DMS 273 (cell line): ENCODE measurements at regions not wholly inside any gene's neighbourhood (a gene's known extent, or its start where the extent isn't known, plus 50 kb on each side); places are given as distances from the start of the nearest gene placed in this dataset.
"Not testable (repeated sequence)": the region's sequence is repeated elsewhere in the genome, so short reads cannot be mapped to it uniquely, and the experiment has no call there.

Source experiments
- DNase-seq: peaks from one replicate; lab custom pipeline; 2025; ENCODE audit not compliant: unreplicated experiment; lab: John Stamatoyannopoulos, UW

DNA sequence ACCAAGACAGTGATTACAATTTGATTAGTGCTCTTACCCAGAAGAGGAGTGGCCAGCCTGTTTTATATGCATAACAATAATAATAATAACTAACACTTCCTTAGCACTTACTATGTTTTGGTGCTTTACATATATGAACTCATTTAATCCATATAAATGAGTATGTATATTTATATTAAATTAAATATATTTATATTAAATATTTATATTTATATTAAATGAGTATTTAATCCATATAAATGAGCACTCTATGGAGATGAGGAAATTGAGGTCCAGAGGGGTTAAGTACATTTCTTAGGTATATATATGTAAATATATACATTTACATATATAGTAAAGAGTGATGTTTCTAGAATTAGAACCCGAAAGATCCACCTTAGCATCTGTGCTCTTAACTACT lies 673.9 kb upstream of the ACVR2A start:
- no peak for DNase-seq

DNA sequence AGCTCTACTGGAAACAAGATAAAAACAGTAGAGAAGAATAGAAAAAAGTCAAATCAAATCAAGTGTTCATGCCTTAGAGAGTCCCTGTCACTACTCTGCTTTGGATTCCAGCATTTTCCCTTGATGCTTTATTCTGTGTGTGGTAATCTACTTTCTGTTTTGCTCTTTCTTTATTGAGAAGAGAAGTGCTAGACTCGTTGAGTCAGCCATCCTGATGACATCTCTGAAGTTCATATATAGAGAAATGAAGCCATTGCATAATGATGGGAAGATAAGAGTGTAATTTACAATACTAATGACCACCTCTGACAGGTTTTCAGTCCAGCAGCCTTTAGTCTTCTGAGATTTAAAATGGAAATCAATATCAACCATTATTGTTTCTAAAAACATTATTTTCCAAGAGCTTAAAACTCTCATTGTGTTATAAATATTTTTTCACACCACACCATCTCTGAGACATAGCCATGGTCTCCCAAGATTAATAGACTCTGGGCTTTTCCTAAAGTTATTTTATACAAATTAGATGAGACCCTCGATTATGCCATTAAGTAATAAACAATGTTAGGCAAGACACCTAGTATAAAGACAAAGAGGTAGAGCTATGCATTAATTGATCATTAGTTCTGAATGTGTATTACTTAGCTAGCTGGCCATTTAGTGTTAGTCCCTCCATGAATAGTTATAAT lies 679.0 kb upstream of the ACVR2A start:
- no peak for DNase-seq

DNA sequence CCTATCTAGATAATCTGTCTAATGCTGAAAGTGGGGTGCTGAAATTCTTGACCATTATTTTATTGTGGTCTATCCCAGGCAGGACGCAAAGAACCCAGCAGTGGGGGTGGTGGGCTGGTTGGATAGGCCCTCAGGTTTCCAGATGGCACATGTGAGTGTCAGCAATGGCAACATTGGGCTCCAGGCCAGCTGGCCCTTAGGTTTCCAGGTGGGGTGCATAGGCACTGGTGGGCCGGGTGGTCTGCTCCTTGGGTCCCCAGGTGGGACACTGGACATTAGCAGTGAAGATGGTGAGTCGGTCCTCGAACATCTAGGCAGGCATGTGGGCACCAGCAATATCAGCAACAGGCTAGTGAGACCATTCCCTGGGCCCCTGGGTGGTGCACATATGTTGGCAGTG lies 680.3 kb upstream of the ACVR2A start:
- DNase-seq = no peak

DNA sequence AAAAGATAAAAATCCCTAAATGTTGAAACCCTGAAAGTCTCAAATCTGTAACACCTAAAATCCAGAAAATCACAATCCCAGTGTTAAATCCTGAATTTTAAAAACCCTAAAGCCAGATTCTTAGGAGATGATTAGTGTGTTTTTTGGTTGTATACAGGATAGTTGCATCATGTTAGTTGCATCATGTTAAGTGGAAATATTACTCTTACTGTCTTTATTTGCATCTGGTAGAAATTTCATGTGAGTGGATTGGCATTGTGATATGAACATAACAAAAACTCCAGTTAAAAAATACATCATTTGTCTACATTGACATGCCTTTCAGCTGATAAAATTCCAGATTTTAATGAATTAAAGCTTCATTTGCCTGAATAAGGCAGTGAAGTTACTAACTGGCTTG lies 683.1 kb upstream of the ACVR2A start:
- DNase-seq = no peak

DNA sequence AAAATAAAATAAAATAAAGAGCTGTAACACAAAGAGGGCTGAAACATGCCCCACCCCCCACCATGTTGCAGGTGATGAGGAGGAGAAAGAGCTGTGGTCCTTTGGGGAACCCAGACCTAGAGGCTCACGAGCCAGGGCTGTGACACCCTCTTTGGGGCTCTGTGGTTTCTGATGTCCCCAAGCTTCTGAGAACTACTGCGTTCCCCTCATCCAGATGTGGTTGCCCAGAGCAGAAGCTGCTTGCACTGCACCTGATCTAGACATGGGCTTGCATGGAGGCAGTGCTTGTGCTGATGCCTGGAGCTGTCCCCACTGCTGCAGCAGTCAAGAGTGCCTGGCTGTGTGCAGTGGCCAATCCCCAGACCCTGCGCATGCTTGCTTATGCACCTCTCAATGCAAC lies 687.9 kb upstream of the ACVR2A start:
- no peak for DNase-seq

DNA sequence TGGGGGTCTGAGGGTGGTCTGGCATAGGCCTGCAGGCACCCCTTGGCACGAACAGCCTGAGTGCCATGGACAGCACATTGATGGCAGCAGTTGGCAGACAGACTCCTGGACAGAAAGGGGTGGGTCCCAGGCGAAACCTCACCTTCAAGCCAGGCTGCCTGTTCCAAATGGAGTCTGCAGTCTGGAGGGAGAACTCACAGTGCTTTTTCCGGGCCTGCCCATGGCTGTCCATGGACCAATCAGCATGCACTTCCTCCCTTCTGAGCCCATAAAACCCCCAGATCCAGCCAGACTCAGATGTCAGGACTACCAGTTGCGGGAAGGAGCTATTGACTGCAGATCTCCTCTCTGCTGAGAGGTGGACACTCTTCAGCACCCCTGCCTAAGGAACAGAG lies 694.6 kb upstream of the ACVR2A start:
- no peak for DNase-seq

DNA sequence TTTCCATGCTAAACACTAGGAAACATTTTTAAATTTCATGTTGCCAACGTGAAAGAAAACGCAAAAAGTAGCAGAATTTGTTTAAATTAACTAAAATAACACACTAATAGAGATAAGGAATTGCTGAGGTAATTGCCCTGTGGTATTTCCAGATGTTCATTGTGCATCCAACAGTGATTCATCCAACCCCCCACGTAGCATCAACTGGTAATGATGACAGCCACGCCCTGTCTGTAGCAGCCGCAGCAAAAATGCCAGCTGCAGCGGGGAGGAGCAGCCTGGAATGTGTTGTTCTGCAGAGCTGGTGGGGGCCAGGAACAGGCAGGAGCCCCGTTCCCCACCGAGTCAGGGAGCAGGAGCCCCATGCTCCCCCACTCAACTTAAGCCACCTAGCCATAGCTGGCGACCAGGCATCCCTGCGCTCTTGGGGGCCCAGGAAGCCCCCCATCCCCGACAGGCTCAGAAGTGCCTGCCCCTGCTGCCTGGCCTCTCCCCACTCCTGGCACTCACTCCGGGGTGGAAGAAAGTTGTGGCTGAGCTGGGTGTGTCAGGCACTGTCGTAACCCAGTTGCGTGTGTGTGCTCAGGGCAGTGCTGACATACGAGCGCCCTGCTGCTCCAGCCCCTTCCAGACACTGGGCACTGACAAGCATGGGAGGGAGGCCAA lies 695.1 kb upstream of the ACVR2A start:
- peak; percentile 9 for DNase-seq

DNA sequence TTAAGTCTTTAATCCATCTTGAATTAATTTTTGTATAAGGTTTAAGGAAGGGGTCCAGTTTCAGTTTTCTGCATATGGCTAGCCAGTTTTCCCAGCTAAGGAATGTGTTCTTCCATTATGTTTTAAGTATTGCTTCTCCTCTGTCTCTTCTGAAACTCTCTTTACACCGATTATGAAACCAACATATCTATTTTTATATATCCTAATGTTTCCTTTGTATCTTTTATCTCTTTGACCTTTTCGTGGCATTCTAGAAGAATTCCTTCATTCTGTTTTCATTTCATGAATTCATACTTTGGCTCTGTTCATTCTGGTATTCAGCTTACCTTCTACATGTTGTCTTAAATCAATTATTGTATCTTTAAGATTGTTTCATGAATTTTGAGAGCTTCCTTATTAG lies 697.0 kb upstream of the ACVR2A start:
- DNase-seq = no peak

DNA sequence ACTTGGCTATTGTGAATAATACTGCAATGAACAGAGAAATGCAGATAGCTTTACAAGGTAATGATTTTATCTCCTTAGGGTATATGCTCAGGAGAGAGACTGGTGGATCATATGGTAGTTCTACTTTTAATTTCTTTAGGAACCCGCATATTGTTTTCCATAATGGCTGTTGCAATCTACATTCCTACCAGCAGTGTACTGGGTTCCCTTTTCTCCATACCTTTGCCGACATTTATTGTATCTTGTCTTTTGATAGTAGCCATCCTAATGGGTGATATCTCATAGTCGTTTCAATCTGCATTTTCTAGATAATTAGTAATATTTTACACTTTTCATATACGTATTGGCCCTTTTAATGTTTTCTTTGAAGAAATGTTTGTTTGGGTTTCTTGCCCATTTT lies 702.9 kb upstream of the ACVR2A start:
- DNase-seq = no peak

DNA sequence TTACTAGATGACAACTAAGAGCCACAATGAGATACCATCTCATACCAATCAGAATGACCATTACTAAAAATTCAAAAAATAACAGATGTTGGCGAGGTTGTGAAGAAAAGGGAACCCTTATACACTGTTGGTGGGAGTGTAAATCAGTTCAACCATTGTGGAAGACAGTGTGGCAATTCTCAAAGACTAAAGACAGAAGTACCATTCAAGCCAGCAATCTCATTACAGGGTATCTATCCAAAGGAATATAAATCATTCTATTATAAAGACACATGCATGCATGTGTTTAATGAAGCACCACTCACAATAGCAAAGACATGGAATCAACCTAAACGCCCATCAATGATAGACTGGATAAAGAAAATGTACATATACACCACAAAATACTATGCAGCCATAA lies 705.1 kb upstream of the ACVR2A start:
- not testable (repeated sequence) for DNase-seq

DNA sequence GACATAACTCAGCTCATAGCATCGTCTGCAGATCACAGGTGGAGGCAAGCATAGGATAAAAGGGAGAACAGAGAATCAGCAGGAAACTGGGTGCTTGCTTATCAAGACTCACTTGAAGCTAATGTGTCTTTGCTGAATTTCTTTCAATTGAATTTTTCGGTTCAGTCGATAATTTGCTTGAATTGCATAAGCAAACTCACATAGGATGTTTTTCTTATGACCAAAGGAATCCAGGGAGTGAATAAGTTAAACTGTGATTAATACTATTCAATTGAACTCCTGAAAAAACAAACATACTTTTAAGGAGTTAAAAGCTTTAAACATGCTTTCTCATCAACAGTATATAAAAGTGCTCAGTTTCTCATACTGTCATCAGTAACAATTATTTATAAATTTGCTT lies 707.1 kb upstream of the ACVR2A start:
- no peak for DNase-seq

DNA sequence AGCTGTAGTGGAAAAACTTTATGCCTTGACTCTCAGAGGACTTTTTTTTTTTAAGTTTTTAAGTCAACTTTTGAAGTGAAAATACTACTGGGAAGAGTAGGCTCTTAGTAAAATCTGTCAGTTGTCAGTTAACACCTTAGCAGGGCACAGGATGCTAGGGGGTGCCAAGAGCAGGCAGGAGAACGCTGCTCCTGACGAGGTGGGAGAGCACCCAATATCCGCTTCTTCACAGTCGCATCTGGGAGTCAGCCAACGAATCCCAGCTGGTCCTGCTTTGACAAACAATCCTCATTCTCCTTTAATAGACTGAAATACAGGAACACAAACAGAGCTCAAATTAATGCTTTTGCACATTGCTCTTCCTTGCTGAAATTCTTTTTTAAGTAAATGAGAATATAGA lies 709.5 kb upstream of the ACVR2A start:
- DNase-seq = peak; percentile 25

DNA sequence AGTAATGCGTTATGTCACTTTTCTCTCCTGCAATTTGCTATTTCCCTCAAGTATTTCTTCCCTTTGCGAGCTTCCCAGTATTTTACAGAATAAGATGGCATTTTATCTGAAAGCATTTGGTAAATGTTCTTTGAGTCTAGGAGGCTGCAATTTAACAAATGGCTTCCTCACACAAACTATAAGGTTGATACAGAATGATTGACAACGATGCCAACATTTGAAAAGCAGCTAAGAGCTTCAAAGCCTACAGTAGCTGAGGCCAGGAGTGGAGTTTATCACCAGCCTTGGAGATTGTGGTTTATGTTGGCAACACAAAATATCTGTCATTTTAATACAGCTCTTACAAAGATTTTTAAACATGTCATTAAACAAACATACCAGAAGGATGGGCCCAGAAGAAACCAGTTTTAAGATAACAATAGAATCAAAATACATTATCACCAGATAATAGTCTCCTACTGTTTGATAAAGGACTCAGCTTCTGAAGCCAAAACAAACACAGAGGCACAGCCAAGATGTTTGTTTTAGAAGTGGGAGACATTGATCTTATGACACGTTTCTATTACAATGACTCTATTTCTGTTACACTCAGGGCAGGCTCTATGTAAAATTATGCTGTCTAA lies 711.4 kb upstream of the ACVR2A start:
- no peak for DNase-seq

DNA sequence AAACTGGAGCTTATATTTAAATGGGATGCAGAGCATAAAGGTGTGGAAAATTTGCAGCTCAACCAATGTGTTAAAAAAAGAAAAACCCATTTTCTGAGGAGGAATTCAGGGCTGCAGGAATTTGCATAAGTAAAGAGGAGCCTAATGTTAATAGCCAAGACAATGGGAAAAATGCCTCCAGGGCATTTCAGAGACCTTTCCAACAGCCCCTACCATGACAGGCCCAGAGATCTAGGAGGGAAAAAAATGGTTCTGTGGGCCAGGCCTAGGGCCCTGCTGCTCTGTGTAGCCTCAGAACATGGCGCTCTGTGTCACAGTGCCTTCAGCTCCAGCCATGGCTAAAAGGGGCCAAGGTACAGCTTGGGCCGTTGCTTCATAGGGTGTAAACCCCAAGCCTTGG lies 719.7 kb upstream of the ACVR2A start:
- DNase-seq = no peak

DNA sequence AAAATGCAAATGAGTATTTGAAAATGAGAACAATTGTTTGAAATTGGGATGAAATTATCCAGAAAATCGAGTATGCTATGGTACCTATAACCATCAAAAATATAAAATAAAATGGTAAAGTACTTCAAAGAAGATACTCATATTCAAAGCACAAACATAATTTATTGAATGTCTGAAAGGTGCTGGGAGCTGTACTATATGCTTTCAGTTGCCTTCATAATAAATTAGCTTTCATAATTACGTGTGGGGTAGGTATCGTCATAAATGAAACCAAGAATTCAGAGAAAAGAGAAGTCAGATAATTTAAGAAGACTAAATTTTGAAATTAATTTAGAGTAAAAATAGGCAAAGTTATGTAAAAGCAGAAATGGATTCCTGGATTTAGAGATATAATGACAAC lies 721.9 kb upstream of the ACVR2A start:
- DNase-seq = no peak

DNA sequence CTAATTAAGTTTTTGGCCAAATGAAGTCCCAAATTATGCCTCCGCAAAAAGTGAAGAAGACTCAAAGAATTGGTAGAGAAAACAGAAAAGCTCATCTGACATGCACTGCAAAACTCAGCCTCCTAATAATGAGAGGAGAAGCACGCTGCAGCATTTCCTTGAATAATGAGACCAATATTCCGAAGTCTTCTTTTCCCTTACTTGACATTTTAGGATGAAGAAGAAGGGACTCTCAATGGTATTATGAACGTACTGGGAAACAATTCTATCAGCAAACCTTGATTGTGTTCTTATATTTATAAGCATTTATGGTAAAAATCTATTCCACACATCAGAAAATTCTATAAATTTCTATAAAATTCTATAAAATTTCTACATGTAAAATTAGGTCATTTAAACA lies 733.9 kb upstream of the ACVR2A start:
- no peak for DNase-seq

DNA sequence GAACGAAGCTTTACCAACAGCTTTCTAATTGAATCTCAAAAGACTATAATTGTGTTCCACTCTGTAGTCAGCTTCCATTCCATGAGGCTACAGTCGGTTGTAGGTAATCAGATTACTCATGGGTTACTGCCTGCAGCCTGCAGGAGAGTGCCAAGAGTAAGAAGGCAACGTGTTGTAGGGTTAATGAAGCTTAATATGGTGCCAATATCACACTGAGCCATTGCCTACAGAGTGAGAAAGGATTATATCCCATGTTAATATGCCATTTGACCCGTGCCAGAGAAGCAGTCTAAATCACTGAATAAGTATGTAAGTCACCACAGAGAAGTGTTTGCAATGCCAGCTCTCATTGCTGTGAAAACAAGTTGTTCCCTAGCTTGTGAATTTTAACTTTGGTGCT lies 734.5 kb upstream of the ACVR2A start:
- DNase-seq = peak; percentile 15

DNA sequence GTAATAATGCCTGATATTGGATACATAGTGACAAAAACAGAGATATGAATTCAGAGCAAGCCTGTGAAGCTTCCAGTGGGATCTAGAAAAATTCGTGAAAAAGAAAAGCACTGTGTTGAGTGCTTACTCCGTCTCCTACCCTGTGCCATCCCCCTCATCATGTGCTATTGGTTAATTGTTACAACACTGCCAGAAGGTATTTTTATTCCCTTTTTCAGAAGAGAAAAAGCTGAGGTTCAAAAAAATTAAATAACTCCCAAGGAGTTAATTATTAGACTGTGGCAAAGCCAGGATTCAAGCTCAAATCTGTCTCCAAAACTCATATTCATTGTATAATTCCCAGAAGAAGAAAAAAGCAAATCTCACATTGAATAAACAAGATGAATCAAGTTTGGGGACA lies 735.5 kb upstream of the ACVR2A start:
- DNase-seq = no peak

DNA sequence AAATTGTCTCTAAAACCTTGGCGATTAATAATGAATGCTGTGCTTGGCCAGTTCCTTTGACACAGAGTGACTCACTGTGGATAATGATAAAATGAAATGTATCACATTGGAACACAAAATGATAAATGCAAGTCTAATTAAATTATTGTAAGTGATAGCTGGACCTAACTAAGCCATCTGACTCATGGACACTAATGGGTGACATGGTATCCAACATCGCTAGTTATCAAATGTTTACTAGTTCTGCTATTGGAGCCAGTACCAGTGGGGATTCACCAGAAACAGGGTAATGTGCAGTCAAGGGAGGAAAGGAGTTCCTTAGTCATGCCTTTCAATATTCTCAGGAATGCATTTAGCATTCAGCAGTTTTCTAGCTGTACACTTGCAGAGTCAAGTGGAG lies 736.3 kb upstream of the ACVR2A start:
- DNase-seq = no peak

DNA sequence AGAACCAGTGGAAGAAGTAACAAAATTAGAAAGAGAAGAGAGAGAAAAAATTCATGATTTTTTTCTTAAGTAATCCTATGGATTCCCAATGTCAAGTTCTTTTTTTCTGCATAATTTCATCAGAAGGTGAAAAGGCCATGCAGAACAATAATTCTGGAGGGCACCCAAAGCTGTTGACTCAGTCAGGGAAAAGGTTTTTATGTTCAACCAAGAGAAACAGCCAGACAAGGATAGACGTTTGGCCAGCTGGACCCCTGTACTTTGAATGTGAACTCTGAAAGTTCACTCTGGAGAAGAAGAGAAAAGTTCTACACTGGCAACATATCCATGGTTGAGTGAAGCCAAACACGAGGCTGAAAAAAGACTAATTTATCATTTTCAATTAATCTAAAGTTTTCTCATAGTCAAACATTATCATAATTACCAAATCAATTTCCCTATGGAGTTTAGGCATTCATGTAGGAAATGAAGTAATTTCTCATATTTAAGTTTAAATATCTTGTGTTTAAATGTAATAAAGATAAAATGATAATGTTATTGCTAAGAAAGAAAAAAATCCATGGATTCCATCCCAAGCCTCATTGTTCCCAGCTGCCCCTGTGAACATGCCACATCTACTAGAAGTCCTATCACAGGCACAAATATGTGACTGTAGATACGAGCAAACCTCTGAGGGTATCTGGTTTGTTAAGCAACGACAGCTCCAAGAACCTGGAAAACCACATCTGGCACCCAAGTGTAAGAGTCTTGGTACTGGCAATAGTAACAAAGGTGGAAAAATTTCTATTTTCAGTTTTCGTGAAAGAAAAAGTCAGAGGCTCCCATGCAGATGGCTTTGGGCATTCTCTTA lies 742.7 kb upstream of the ACVR2A start:
- DNase-seq = no peak

DNA sequence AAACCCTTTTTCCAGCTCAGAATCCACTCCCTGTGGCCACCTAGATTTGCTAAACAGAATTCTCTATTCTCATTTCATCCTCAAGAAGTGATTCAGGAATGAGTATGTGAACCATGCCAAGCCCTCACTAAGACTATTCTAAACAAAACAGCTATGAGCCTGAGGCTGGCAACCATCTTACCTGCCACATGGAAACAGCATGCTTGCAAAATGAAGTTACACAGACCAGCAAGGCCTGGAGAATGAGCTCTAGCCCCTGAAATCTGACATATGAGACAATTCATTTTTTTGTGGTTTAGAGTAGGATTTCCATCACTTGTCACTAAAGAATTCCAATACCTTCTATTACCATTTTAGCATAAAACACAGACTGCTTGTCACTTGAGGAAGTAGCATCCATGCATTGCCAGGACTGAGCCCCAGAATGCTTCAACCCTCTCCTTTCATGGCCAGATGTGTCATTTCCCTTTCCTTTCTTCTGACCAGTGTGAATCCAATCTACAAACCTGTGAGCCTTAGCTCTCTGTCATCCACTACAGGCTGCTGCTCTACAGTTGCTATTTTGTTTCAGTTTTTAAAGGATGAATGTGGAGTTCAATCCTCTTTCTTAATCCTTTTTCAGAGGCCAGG lies 744.3 kb upstream of the ACVR2A start:
- no peak for DNase-seq
